Activated CD8-positive, alpha-beta memory T cell treated with anti-CD3 and anti-CD28 coated beads, Interleukin-2, amount 10 ng/mL, durations not matched to agents 7 days and 5 days (primary cell): ENCODE measurements at regions not wholly inside any gene's neighbourhood (a gene's known extent, or its start where the extent isn't known, plus 50 kb on each side); places are given as distances from the start of the nearest gene placed in this dataset.
"Not testable (repeated sequence)": the region's sequence is repeated elsewhere in the genome, so short reads cannot be mapped to it uniquely, and the experiment has no call there.

Experiments used
- ATAC-seq: fragments of 150-1000 bp; cut with Tn5 transposase; one replicate; pipeline ENCODE4 v1.10.0; 2021; ENCODE audit warnings: moderate library complexity
- CTCF ChIA-PET: fragments of 350-600 bp; sonication (Branson Sonifier 250); formaldehyde crosslinking; loops from one replicate; lab custom pipeline; 2021; ENCODE audit warnings: antibody characterized with exemption; lab: Charles Lee
- DNase-seq: peaks from one replicate; pipeline ENCODE4 v3.0.0-alpha.2; 2020
- H3K27ac Mint-ChIP-seq: one replicate; pipeline ENCODE4 v1.8.0; 2021; ENCODE audit warnings: mild to moderate bottlenecking, mixed read lengths
- H3K27me3 Mint-ChIP-seq: one replicate; pipeline ENCODE4 v1.8.0; 2021; ENCODE audit warnings: mixed read lengths
- H3K36me3 Mint-ChIP-seq: one replicate; pipeline ENCODE4 v1.8.0; 2021; ENCODE audit warnings: mild to moderate bottlenecking, mixed read lengths
- H3K4me1 Mint-ChIP-seq: one replicate; pipeline ENCODE4 v1.8.0; 2021; ENCODE audit warnings: mixed read lengths
- H3K4me3 Mint-ChIP-seq: one replicate; pipeline ENCODE4 v1.8.0; 2021; ENCODE audit warnings: mild to moderate bottlenecking, moderate library complexity, mixed read lengths
- H3K9me3 Mint-ChIP-seq: one replicate; pipeline ENCODE4 v1.8.0; 2022; ENCODE audit warnings: low read depth, mixed read lengths

GRCh38 chr11:39786281-39786680 is 1673.2 kb downstream of the LRRC4C start:
- Mint-ChIP-seq H3K4me3 (no peak overlapping the region), H3K4me1 (no peaks in the 10 kb centered on the region), H3K27ac (no peak overlapping the region), H3K36me3 (no peaks in the 10 kb centered on the region), H3K27me3 (no peaks in the 10 kb centered on the region), H3K9me3 (peaks cover 7% of the 10 kb centered on the region)
- ATAC-seq = no peak
- DNase-seq = no peak
- CTCF ChIA-PET = no interaction called here

- Mint-ChIP-seq H3K4me1 (no peaks in the 10 kb centered on the region), H3K27ac (no peak overlapping the region), H3K4me3 (no peak overlapping the region), H3K36me3 (no peaks in the 10 kb centered on the region), H3K9me3 (peaks cover 5% of the 10 kb centered on the region), H3K27me3 (no peaks in the 10 kb centered on the region)
- CTCF ChIA-PET = no interaction called here
- no peak for ATAC-seq
- no peak for DNase-seq
Measured at GRCh38 chr11:39784873-39785272, 1674.6 kb downstream of the LRRC4C start.

GRCh38 chr11:39780131-39780530 is 1679.3 kb downstream of the LRRC4C start:
- Mint-ChIP-seq H3K9me3 (peaks cover 5% of the 10 kb centered on the region), H3K4me3 (no peak overlapping the region), H3K27ac (no peak overlapping the region), H3K4me1 (no peaks in the 10 kb centered on the region), H3K27me3 (no peaks in the 10 kb centered on the region), H3K36me3 (no peaks in the 10 kb centered on the region)
- ATAC-seq (no peak), DNase-seq (no peak)
- CTCF ChIA-PET = no interaction called here

GRCh38 chr11:39777035-39777434 is 1682.4 kb downstream of the LRRC4C start:
- H3K4me3 Mint-ChIP-seq = no peak overlapping the region
- no peak overlapping the region for H3K27ac Mint-ChIP-seq
- CTCF ChIA-PET = no interaction called here
- no peak for ATAC-seq
- H3K27me3 Mint-ChIP-seq = no peaks in the 10 kb centered on the region
- no peaks in the 10 kb centered on the region for H3K4me1 Mint-ChIP-seq
- no peak for DNase-seq
- peaks cover 7% of the 10 kb centered on the region for H3K9me3 Mint-ChIP-seq
- no peaks in the 10 kb centered on the region for H3K36me3 Mint-ChIP-seq

GRCh38 chr11:39772525-39773137 is 1686.8 kb downstream of the LRRC4C start:
- Mint-ChIP-seq H3K9me3 (peaks cover 6% of the 10 kb centered on the region), H3K27me3 (no peaks in the 10 kb centered on the region), H3K27ac (no peak overlapping the region), H3K4me1 (no peaks in the 10 kb centered on the region), H3K4me3 (no peak overlapping the region), H3K36me3 (no peaks in the 10 kb centered on the region)
- CTCF ChIA-PET = no interaction called here
- no peak for ATAC-seq
- DNase-seq = no peak

GRCh38 chr11:39768214-39768613 is 1691.2 kb downstream of the LRRC4C start:
- no peaks in the 10 kb centered on the region for H3K4me1 Mint-ChIP-seq
- H3K9me3 Mint-ChIP-seq = peaks cover 12% of the 10 kb centered on the region
- CTCF ChIA-PET = no interaction called here
- H3K4me3 Mint-ChIP-seq = no peak overlapping the region
- no peaks in the 10 kb centered on the region for H3K27me3 Mint-ChIP-seq
- no peaks in the 10 kb centered on the region for H3K36me3 Mint-ChIP-seq
- ATAC-seq (no peak), DNase-seq (no peak)
- H3K27ac Mint-ChIP-seq = no peak overlapping the region

GRCh38 chr11:39745401-39745800 is 1714.1 kb downstream of the LRRC4C start:
- Mint-ChIP-seq H3K9me3 (peaks cover 20% of the 10 kb centered on the region), H3K4me1 (no peaks in the 10 kb centered on the region), H3K4me3 (no peak overlapping the region), H3K27me3 (no peaks in the 10 kb centered on the region), H3K27ac (no peak overlapping the region), H3K36me3 (no peaks in the 10 kb centered on the region)
- no peak for ATAC-seq
- CTCF ChIA-PET = no interaction called here
- no peak for DNase-seq

GRCh38 chr11:39741066-39741465 is 1718.4 kb downstream of the LRRC4C start:
- no peaks in the 10 kb centered on the region for H3K27me3 Mint-ChIP-seq
- no peak overlapping the region for H3K27ac Mint-ChIP-seq
- ATAC-seq (no peak), DNase-seq (no peak)
- no peaks in the 10 kb centered on the region for H3K4me1 Mint-ChIP-seq
- no peaks in the 10 kb centered on the region for H3K36me3 Mint-ChIP-seq
- peaks cover 12% of the 10 kb centered on the region for H3K9me3 Mint-ChIP-seq
- CTCF ChIA-PET = no interaction called here
- no peak overlapping the region for H3K4me3 Mint-ChIP-seq

- H3K9me3 Mint-ChIP-seq = peaks cover 16% of the 10 kb centered on the region
- not testable (repeated sequence) for H3K4me3 Mint-ChIP-seq, H3K36me3 Mint-ChIP-seq, ATAC-seq, H3K27ac Mint-ChIP-seq, DNase-seq, H3K27me3 Mint-ChIP-seq, H3K4me1 Mint-ChIP-seq
- CTCF ChIA-PET = interaction anchor here (0.9 kb wide), 1 partner anchor 9 kb away, joined by 3 read pairs; no protein-coding TSS in a partner anchor
Measured at GRCh38 chr11:39736351-39736750, 1723.1 kb downstream of the LRRC4C start.

GRCh38 chr11:39732001-39732400 is 1727.5 kb downstream of the LRRC4C start:
- CTCF ChIA-PET = no interaction called here
- H3K9me3 Mint-ChIP-seq = peaks cover 16% of the 10 kb centered on the region
- no peak overlapping the region for H3K27ac Mint-ChIP-seq
- H3K4me1 Mint-ChIP-seq = no peaks in the 10 kb centered on the region
- H3K36me3 Mint-ChIP-seq = no peaks in the 10 kb centered on the region
- no peaks in the 10 kb centered on the region for H3K27me3 Mint-ChIP-seq
- no peak for DNase-seq
- H3K4me3 Mint-ChIP-seq = no peak overlapping the region
- ATAC-seq = no peak

- ATAC-seq (no peak), DNase-seq (no peak)
- no peak overlapping the region for H3K4me3 Mint-ChIP-seq
- no peaks in the 10 kb centered on the region for H3K36me3 Mint-ChIP-seq
- peaks cover 6% of the 10 kb centered on the region for H3K9me3 Mint-ChIP-seq
- H3K4me1 Mint-ChIP-seq = no peaks in the 10 kb centered on the region
- CTCF ChIA-PET = no interaction called here
- no peak overlapping the region for H3K27ac Mint-ChIP-seq
- no peaks in the 10 kb centered on the region for H3K27me3 Mint-ChIP-seq
Measured at GRCh38 chr11:39725081-39725480, 1734.4 kb downstream of the LRRC4C start.

- CTCF ChIA-PET = no interaction called here
- Mint-ChIP-seq H3K4me1 (no peaks in the 10 kb centered on the region), H3K27ac (no peak overlapping the region), H3K4me3 (no peak overlapping the region), H3K9me3 (peaks cover 6% of the 10 kb centered on the region), H3K27me3 (no peaks in the 10 kb centered on the region), H3K36me3 (no peaks in the 10 kb centered on the region)
- no peak for ATAC-seq
- DNase-seq = no peak
Measured at GRCh38 chr11:39724404-39724803, 1735.0 kb downstream of the LRRC4C start.

GRCh38 chr11:39712581-39712980 is 1746.9 kb downstream of the LRRC4C start:
- Mint-ChIP-seq H3K9me3 (peaks cover 5% of the 10 kb centered on the region), H3K4me3 (no peak overlapping the region), H3K27me3 (no peaks in the 10 kb centered on the region), H3K4me1 (no peaks in the 10 kb centered on the region), H3K36me3 (no peaks in the 10 kb centered on the region), H3K27ac (no peak overlapping the region)
- no peak for ATAC-seq
- no peak for DNase-seq
- CTCF ChIA-PET = no interaction called here

GRCh38 chr11:39690856-39691255 is 1768.6 kb downstream of the LRRC4C start:
- no peak for ATAC-seq
- Mint-ChIP-seq H3K4me3 (no peak overlapping the region), H3K27ac (no peak overlapping the region), H3K9me3 (peaks cover 12% of the 10 kb centered on the region), H3K36me3 (no peaks in the 10 kb centered on the region), H3K4me1 (no peaks in the 10 kb centered on the region), H3K27me3 (no peaks in the 10 kb centered on the region)
- CTCF ChIA-PET = no interaction called here
- DNase-seq = no peak
